C4-2B (cell line): ENCODE measurements at regions not wholly inside any gene's neighbourhood (a gene's known extent, or its start where the extent isn't known, plus 50 kb on each side); places are given as distances from the start of the nearest gene placed in this dataset.

Source experiments
- H3K27ac ChIP-seq: fragments of 450-650 bp; 2 replicates; pipeline ENCODE4 v1.5.1; 2017
- ZFX ChIP-seq: fragments of 450-650 bp; IDR thresholded peaks from 2 replicates; pipeline ENCODE4 v1.6.1; 2017
- TF ChIP-seq, protein P1 (sequence below): fragments of 450-650 bp; conservative IDR thresholded peaks from 2 replicates; pipeline ENCODE4 v1.5.1; 2017; ENCODE audit warnings: mild to moderate bottlenecking

DNA sequence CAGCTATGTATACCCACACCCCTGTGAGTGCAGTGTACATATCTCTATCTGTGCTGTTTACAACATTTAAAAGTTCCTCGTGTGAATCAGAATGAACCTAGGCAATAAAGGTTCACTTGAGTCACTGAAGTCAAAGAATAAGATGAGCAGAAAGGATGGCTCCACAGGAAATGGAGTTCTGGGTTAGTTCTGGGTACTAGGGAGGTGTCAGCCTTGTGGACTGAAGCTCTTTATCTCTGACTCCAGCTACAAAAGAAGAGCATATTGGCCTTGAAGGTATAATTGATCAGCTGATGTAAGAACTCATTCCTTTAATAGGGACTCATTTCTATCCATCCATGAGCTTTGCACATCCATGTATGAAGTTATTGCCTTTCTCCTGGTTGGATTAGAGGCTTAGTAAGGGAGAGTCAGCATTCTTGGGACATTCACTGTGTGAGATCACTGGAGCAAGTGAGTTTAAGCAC lies 73.9 kb upstream of the BACH2 start:
- H3K27ac ChIP-seq = no peak overlapping the region
- TF ChIP-seq, protein P1, sequence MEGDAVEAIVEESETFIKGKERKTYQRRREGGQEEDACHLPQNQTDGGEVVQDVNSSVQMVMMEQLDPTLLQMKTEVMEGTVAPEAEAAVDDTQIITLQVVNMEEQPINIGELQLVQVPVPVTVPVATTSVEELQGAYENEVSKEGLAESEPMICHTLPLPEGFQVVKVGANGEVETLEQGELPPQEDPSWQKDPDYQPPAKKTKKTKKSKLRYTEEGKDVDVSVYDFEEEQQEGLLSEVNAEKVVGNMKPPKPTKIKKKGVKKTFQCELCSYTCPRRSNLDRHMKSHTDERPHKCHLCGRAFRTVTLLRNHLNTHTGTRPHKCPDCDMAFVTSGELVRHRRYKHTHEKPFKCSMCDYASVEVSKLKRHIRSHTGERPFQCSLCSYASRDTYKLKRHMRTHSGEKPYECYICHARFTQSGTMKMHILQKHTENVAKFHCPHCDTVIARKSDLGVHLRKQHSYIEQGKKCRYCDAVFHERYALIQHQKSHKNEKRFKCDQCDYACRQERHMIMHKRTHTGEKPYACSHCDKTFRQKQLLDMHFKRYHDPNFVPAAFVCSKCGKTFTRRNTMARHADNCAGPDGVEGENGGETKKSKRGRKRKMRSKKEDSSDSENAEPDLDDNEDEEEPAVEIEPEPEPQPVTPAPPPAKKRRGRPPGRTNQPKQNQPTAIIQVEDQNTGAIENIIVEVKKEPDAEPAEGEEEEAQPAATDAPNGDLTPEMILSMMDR = no peak
- TF ChIP-seq ZFX = no peak

DNA sequence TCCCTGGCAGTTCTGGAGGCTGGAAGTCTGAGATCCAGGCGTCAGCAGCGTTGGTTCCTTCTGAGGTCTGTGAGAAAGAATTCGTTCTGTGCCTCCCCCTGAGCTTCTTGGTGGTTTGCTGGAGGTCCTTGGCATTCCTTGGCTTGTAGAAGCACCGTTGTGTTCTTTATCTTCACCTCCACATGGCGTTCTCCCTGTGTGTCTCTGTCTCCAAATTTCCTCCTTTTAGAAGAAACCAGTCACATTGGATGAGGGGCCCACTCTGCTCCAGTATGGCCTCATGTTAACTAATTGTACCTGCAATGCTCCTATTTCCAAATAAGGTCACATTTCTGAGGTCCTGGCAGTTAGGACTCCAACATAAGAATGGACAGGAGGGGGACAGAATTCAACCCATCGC lies 73.0 kb upstream of the BACH2 start:
- TF ChIP-seq, protein P1 = no peak
- TF ChIP-seq ZFX = no peak
- no peak overlapping the region for H3K27ac ChIP-seq

DNA sequence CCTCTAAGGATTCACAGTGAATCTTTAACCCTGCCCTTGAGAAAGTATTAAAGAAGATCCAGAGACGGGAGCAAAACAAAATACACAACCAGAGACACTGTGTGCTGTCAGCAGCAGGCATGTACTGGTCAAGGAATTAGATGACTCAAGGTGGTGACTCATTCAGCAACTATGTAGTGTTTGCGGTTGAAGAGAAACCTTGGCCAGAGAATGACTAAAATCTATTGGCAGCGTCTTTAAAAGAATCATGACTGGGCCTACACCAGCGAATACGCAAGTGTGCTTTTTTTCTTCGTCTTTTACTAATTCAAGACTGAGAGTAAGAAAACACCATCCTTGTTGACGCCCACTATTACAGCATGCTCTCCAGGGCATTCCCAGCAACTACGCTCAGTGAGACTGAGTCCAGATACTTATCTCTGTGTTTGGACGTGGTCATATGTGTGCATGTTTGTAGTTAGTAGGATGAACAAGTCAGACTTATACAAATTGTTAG lies 72.4 kb upstream of the BACH2 start:
- no peak overlapping the region for H3K27ac ChIP-seq
- TF ChIP-seq, protein P1 = no peak
- no peak for TF ChIP-seq ZFX

DNA sequence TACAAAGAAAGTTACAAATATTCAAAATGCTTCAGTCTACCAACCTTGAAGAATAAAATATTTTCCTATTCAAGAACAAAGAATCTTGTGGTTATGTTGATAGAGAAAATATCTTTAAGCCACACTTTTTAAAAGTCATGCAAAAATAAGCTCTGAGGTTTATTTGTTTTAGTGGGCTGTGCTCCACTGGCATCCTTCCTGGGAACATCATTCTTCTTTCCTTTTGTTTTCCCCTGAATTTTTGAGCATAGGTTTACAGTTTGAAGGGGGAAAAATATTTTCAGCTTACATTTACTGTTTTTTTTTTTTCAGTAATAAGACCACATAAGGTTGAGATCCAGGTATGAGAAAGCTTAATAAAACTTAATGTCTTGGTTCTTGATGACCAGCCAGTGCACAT lies 72.0 kb upstream of the BACH2 start:
- no peak overlapping the region for H3K27ac ChIP-seq
- no peak for TF ChIP-seq ZFX
- TF ChIP-seq, protein P1 = no peak

DNA sequence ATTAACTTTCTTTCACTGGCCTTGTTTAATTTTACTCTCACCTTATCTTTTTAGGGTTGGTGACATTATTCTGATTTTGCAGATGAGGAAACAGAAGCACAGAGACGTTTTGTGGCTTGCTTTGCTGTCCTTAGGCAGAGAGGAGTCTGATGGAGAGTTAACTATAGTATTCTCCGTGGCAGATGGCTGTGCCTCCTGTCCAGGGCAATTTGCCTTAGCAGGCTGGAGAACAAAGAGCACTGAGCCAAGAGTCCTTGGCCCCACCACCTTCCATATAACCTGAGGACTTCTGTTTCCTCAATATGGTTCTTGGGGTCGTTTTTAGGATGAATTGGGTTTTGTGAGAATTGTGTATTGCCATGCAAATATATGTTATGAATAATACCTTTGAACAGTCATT lies 71.4 kb upstream of the BACH2 start:
- no peak overlapping the region for H3K27ac ChIP-seq
- TF ChIP-seq, protein P1 = no peak
- no peak for TF ChIP-seq ZFX

DNA sequence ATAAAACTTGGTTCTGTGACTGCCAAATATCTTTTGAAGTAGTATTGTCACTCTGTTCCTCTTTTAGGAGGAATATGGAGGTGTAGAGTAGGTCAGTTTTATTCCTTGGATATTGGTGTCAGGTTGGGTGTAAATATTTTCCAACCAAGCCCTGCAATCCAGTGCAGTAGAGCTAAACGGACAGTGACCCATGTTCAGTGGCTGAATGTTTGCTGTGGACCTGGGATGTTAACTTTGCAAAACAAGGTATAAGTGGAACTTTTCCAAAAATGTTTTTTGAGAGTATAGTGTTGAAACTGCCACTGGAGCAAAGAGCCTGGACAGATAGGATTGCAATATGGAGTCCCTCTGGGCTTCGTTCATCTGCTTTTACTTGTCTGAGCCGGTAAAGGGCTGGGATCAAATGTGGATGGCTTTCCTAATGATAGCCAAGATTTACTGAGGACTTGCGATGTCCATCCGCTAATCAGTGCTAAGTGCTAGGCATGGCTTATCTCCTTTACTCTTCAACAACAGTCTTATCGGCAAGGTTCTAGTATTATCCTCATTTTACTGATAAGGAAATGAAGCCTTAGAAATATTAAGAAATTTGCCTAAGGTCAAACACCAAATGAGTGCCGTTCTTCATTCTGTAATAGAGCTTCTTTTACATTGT lies 69.0 kb upstream of the BACH2 start:
- no peak overlapping the region for H3K27ac ChIP-seq
- TF ChIP-seq ZFX = no peak
- TF ChIP-seq, protein P1 = no peak

DNA sequence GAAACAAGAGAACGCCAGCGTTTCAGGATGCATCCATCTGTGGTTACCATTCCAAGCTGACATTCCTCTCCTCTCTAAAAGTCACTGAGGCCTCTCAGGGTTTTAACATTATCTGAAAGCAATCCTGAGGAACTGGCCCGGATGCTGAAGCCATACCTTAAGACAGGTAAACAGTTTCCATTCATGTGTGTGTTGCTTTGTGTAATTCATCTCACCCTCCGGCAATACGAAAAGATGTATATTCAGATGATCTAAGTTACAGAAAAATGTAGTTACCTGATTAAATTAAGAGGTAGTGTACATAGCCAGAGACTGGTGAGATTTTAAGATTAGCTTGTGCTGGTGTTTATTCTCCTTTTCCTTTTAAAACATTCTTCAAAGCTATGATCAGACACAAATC lies 68.4 kb upstream of the BACH2 start:
- H3K27ac ChIP-seq = no peak overlapping the region
- TF ChIP-seq, protein P1 = no peak
- TF ChIP-seq ZFX = no peak
